ENCODE measurements at regions not wholly inside any gene's neighbourhood (a gene's known extent, or its start where the extent isn't known, plus 50 kb on each side); places are given as distances from the start of the nearest gene placed in this dataset.
"Not testable (repeated sequence)": the region's sequence is repeated elsewhere in the genome, so short reads cannot be mapped to it uniquely, and the experiment has no call there.

DNA sequence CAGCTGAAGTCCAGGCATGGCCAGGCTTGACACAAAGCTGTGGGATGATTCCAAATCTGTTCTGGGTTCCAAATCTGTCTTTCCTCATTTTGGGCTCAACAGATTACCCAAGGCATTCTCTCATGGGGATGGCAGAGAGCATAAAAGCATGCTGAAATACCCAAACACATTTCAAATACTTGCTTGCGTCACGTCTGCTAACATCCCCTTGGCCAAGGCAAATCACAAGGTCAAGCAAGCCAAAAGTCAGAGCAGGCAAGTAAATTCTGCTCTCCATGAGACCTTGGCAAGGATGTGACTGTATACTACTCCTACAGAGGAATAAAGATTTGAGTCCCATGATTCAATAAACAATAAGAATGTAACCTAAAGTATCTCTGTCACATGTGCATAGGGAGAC, 306.7 kb downstream of the EPB41L4A start:
- DNase-seq (ENCODE audit: low spot score) = no peak

GRCh38 chr5:112109331-112110007, 309.6 kb downstream of the EPB41L4A start:
- peak; percentile 72 for DNase-seq (ENCODE audit: low spot score)

GRCh38 chr5:112106878-112107277, 312.2 kb downstream of the EPB41L4A start:
- no peak for DNase-seq (ENCODE audit: low spot score)

- DNase-seq (ENCODE audit: low spot score) = no peak
These were observed 321.3 kb downstream of the EPB41L4A start for GRCh38 chr5:112097768-112098167.

DNA sequence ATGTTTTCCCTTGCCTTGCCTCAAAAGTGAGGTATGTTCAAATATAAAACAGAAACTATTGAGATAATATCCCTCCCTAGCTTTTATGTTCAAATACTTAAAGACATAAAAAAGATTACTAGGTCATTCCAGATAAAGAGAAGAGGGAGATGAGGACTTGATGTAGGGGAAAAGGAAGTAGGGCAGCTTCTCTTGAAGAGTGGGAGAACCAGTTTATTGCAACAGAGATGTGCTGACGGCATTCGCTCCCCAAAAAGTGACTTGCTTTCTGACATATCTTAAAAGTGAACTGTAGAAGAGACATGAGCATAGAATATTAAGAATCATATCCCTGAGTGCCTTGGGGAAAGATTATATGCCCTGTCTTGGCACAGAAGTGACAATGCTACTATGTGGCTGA, 330.2 kb upstream of the NREP start:
- peak; percentile 26 for DNase-seq (ENCODE audit: low spot score)

GRCh38 chr5:112086740-112087139, 329.7 kb upstream of the NREP start:
- DNase-seq (ENCODE audit: low spot score) = no peak

DNA sequence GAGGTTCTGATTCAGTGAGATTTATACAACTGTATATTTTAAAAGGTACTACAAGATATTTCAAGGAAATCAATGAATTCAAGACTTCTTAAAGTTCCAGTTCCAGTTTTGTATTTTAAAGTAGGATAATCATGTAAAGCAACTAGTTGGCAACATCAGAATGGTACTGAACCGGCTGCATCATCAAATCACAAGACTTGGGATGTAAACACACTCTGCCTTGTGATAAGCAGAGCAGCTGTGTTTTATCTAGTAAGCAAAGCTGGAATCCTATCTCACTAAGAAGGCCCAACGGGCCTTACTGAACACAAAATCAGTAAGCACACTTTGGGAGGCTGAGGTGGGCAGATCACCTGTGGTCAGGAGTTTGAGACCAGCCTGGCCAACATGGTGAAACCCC, 327.2 kb upstream of the NREP start:
- DNase-seq (ENCODE audit: low spot score) = peak; percentile 75

DNA sequence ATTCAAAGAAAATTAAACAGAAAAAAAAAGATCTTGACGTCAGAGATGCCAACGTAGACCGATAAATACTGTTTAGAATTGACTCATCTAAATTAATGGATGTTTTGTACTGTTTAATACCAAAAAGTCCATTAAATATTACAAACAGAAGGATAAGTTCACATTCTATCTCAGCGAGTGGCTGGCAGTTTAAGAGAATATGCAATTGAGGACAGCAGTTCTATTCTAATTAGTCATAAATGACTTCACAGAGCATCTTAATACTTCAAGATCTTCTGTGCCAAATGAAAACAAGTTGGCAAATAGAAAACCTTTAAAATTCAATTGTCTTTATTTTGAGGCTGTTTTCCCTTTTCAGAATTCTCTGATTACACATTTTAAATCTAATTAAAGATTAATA, 326.6 kb upstream of the NREP start:
- no peak for DNase-seq (ENCODE audit: low spot score)

DNA sequence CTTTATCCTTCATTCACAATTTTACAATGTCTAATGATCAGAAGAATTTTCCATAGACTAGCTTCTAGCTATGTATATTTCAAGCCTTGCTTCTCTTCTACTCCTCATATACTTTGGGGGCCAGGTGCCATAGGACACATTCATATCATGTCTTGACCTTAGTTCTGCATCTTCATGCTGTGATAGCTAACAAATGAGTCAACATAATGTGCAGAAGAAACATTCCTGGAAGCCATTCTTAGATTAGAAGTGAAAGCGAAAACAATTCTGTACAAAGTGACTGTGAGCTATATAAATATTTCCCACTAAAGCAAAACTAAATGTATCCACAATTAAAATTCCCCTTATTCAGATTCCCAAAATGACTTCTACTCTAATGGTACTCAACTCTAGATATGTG, 320.2 kb upstream of the NREP start:
- no peak for DNase-seq (ENCODE audit: low spot score)

- DNase-seq (ENCODE audit: low spot score) = peak; percentile 57
These were observed 313.0 kb upstream of the NREP start for GRCh38 chr5:112070022-112070421.

DNA sequence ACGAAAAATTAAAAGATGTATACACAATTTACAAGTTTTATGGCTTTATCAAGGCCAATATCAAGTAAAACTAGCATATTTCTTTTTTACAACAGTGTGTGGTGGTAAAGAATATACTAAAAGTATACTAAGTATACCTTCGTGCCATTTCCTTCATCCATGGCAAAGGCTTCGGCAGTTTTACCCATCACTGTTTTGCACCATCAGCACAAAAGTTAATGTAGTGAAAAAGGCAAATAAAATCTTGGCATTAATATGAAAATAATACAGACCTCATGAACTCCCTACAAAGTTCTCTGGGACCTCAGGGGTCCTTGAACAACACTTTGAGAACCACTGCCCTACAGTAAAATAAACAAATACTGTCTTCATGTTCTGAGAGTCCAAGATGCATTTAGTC, 312.3 kb upstream of the NREP start:
- no peak for DNase-seq (ENCODE audit: low spot score)

DNA sequence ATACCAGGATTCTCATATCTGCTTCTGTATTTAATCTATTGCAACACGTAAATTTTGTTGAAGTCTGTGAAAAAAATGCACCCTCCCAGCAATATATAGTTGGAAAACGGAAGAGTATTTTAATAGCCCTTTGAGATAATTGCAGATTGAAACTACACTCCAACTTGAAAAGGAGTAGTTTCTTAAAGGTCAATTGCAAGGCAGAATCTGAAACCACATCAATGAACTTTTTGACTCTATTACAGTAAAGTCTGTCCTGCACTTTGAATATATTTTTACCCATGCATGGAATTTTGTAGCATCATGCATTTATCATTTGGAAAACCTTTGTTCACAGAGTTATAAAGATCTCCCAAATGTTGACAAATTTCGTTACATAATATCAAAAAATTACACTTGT, 311.6 kb upstream of the NREP start:
- DNase-seq (ENCODE audit: low spot score) = no peak

DNA sequence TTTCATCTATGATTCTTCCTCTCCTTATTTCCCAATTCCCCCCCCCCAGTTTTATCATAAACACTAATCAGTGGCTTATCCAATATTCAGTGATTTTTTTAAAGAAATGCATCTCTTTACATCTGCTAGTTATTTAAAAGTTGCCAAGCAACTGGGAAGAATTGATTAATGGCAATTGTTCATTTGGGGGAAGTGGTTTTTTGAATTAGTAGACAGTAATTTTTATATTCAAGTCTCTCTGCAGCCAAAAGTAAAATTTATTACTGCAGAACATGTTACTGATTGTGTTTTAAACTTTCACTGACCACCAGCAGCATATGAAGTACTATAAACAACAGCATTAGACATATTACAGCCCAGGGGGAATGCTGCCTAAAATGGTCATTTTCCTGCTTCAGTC, 308.8 kb upstream of the NREP start:
- no peak for DNase-seq (ENCODE audit: low spot score)

GRCh38 chr5:112064956-112065355, 308.0 kb upstream of the NREP start:
- DNase-seq (ENCODE audit: low spot score) = no peak

DNA sequence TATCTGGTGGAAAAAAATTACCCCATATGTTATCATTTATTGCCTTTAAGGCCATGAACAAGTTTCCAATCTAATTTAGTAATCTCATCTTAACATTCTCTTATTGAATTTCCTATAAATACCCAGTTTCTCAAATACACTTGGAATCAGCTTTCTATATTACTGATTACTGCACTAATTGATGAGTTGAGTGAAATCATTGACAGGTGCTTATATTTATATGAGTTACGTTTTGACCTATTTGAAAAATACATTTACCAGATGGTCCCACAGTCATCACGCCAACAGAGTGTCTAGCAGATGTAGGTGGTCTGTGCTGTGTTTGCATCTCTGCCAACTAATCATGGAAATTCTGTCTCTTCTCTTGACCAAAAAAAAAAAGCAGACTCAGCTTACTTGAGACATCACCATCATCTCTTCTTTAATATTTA, 307.3 kb upstream of the NREP start:
- DNase-seq (ENCODE audit: low spot score) = no peak

GRCh38 chr5:112063856-112064255, 306.9 kb upstream of the NREP start:
- DNase-seq (ENCODE audit: low spot score) = peak; percentile 75

GRCh38 chr5:112063191-112063590, 306.2 kb upstream of the NREP start:
- no peak for DNase-seq (ENCODE audit: low spot score)

DNA sequence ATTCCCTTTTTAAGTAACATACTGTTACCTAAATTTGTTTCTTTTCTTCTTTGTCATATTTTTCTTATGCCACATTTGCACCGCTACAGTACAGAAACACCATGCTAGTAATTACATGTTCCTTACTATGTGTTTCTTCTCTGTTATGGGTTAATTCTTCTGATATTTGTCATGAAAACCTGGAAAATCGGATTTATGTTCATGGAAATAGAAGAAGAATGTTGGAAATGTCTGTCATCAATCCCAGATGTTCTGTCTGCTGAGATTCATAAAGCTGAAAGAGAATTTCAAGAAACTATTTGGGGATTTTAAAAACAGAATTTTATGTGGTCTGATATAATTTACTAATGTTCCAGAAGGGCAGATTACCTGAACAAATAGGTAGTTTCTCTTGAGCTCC, 305.2 kb upstream of the NREP start:
- no peak for DNase-seq (ENCODE audit: low spot score)

DNA sequence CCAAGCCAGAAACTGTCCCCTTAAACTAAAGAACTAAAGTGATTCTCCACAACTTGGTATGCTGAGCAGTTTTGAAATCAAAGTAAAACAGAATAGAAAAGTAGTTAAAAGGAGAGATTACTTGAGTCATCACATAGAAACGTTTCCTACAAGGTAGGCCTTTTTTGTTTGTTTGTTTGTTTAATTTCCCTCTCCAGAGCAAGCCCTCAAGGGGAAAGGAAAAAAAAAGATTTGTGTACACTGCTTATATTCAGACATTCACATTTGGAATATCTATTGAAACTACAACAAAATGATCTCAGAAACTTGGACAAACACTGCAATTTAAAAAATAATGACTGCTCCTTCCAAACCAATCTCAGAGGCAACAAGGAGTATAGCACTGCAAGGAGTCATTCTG, 304.7 kb upstream of the NREP start:
- DNase-seq (ENCODE audit: low spot score) = no peak

DNA sequence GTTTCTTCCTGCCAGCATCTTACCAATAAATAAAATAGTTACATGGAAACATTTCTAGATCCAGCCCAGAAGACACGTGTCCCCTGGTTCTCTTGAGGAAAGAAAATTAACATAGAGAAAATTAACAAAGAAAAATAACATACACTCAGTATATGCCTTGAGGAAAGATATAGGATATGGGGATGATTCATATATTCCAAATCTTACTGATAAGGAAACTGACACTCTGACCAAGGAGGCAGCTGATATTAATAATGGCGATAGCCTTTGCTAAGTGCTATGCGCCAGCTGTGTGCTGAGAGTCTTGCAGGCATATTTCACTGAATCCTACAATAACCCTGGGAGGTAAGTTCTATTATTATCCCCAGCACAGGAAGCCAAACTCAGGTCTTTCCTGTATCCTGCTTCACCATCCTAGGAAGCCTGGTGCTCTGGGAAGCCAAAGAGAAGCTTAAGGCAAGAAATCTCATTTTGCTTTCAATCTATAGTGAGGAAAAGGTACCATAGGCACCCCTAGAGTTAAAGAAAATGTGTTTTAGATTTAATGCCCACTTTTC, 302.7 kb upstream of the NREP start:
- DNase-seq (ENCODE audit: low spot score) = no peak

GRCh38 chr5:112049738-112050137, 292.7 kb upstream of the NREP start:
- DNase-seq (ENCODE audit: low spot score) = no peak

DNA sequence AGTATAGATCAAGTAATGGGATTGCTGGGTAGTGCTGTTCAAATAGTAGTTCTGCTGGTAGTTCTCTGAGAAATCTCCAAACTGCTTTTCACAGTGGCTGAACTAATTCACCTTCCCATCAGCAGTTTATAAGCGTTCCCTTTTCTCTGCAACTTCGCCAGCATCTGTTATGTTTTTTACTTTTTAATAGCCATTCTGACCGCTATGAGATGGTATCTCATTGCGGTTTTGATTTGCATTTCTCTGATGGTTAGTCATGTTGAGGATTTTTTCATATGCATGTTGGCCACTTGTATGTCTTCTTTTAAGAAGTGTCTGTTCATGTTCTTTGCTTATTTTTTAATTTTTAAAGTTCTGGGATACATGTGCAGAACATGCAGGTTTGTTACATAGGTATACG, 279.2 kb upstream of the NREP start:
- DNase-seq (ENCODE audit: low spot score) = no peak

DNA sequence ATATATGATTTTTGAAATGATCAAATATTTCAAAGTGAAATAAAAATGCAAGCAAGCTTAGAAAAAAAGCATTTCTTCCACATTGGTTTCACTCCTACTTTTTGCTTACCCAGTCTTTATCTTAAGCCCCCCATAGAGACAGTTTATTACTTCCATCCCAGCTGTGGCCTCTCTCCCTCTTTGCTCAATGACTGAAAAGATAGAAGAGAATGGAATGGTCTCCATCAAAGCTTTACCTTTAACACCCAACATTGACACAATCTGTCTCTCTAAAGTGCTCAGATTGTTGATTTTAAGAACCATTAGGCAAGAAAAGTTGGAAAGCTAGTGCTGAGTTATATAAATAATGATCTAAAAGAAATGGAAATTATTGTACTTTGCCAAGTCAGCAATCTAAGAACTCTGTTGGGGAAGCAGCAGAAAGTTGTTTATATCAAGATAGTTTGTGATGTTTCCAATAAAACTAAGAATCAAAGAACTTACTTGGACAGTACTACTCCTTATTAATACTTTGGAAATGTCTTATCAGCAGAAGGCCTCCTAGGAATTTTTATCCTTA, 277.5 kb upstream of the NREP start:
- no peak for DNase-seq (ENCODE audit: low spot score)

- not testable (repeated sequence) for DNase-seq (ENCODE audit: low spot score)
These were observed 269.9 kb upstream of the NREP start for GRCh38 chr5:112026879-112027278.

Measured in umbilical cord (tissue), 1 donor.